ENCODE measurements at regions not wholly inside any gene's neighbourhood (a gene's known extent, or its start where the extent isn't known, plus 50 kb on each side); places are given as distances from the start of the nearest gene placed in this dataset.

DNA sequence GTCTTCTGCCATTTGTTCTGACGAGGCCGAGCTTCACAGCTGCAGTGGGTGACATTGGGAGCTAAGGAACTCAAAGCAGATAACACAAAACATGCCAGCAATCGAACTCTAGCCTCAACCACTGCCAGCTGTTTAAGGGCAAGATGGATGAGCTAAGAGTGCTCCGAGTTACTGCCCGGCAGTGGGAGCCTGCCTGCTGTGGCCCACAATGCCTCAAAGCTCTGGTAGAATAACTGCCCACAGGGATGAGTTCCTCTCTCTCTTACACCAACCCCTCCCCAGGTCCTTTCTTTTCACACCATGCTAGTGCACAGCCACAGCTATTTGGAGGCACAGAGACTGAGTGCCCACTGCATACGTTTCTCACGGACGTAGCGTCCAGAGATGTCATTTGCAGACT is 330.5 kb downstream of the FGF9 start:
- no peak for DNase-seq (ENCODE audit: low read depth in 2 of 2)

- no peak for DNase-seq (ENCODE audit: low read depth in 2 of 2)
Measured at GRCh38 chr13:22002893-22003292, 332.0 kb downstream of the FGF9 start.

DNA sequence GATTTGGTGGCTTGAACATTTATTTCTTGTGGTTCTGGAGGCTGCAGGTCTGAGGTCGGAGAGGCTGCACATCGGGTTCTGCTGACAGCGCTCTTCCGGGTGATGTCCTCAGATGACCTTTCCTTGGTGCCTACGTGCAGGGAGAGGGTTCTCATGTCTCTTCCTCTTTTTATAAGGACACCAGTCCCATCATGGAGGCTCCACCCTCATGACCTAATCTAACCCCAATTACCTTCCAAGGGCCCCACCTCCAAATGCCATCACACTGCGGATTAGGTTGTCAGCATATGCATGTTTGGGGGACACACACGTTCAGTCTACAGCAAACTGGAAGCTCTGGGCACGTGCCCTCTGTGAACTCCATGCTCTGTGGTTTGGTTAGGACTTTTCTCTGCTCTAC is 338.6 kb downstream of the FGF9 start:
- no peak for DNase-seq (ENCODE audit: low read depth in 2 of 2)

DNA sequence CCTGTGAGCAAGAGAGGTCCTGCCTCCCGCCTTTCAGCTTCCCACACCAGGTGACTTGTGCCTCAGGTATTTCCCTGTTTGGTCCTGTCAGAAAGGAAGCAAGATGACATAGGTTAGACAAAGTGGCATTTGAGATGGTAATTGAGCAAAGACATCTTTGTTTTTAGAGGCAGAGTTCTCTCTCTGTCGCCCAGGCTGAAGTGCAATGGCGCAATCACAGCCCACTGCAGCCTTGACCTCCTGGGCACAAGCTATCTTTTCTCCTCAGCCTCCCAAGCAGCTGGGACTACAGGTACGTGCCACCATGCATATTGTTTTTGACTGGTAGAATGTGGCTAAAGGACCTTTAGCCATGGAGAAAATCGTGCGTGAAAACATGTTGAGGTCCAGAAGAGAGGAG is 339.1 kb downstream of the FGF9 start:
- no peak for DNase-seq (ENCODE audit: low read depth in 2 of 2)

- DNase-seq (ENCODE audit: low read depth in 2 of 2), result no peak
Measured at GRCh38 chr13:22012686-22013085, 341.8 kb downstream of the FGF9 start.

DNA sequence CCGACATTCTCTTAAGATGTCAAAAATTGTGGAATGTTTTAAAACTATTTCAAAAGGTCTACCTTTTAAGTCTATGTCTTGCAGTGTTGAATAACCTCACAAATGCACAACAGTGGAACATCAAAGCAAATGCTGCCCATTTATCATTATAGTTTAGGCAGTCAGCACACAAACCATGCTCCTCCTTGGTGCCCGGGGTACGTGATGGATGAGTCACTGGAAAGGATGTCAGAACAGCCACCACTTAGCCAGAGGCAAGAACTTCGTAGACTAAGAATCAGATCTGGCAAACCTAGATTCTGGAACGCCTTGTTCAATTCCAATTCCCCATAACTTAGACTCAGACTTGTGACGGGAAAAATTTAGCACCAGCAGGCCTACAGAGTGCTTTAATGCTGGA is 343.6 kb downstream of the FGF9 start:
- DNase-seq (ENCODE audit: low read depth in 2 of 2), result no peak

DNA sequence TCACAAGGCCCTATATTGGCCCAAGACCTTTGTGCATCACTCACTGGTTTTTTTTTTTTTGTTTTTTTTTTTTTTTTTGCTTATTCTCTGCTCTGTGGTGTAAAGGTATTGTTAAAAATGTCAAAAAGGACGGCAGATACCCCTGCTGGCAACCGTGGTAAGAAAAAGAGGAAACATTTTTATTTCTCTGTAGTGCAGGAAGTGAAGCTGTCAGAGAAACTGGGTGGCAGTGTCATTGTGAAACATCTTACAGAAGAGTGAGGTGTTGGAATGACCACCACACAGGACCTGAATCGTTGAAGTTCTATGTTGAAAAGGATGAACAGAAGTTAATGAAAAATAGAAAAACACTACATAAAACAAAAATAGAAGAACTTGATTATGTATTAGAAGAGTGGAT is 346.4 kb downstream of the FGF9 start:
- DNase-seq (ENCODE audit: low read depth in 2 of 2), result no peak

DNA sequence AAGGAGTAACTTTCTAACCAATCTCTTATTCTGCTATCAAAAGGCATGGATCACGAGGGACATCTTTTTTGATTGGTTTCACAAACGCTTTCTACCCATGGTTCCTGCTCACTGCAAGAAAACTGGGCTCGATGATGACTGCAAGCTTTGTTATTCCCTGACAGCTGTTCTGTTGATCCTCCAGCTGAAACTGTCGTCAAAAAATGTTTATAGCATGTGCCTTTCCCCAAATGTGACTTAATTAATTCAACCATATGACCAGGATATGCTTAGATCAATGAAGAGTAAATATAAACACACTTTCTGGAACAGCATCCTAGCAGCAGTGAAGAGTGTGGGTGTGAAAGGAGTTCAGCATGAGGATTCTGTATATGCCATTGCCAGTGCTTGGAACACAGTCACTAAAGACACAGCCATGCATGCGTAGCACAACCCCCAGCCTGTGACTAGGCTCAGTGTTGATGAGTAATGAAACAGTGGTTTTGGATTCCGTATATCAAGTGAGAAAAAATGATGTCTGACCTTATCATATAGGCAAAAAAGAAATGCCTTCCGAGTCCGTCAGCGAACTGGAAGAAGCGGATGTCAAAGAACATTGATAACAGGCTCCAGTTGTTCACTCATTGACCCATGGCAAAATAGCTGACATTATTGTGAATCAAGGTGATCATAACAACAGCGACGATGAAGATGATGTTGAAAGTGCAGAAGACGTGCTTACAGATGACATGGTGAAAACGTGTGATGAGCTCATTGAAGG is 347.4 kb downstream of the FGF9 start:
- no peak for DNase-seq (ENCODE audit: low read depth in 2 of 2)

DNA sequence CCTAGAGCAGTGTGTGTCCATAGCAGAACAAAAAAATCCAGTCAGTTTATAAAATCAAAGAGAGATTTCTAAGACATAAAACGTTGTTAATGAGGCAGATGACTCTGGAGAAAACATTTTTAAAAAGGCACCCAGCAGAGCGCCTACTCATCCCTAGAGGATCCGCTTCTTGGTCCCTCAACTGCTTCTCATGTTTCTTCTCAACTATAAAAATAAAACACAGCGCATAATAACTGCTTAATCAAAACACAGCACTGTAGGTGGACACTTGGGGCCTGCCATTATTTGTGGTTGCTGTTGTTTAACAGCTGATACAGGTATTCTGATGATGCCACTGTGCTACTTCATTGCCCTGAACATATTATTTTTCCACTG is 347.9 kb downstream of the FGF9 start:
- no peak for DNase-seq (ENCODE audit: low read depth in 2 of 2)

DNA sequence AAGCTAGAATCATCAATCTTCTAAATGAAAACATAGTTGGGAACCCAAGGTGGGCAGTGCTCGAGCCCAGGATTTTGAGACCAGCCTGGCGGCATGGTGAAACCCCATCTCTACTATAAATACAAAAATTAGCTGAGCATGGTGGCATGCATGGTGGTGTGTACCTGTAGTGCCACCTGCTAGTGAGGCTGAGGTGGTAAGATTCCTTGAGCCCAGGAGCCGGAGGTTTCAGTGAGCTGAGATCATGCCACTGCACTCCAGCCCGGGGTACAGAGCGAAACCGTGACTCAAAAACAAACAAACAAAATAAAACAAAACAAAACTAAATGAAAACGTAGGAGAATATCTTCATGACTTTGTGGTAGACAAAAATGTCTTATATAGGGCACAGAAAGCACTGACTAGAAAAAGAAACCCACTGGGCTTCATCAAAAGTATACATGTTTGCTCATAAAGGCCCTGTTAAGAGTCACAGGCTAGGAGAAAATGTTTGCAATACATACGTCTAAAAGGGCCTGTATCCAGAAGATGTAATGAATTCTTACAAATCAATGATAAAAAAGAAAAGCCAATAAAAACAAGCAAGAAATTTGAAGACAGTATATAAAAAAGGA is 353.6 kb downstream of the FGF9 start:
- no peak for DNase-seq (ENCODE audit: low read depth in 2 of 2)

DNA sequence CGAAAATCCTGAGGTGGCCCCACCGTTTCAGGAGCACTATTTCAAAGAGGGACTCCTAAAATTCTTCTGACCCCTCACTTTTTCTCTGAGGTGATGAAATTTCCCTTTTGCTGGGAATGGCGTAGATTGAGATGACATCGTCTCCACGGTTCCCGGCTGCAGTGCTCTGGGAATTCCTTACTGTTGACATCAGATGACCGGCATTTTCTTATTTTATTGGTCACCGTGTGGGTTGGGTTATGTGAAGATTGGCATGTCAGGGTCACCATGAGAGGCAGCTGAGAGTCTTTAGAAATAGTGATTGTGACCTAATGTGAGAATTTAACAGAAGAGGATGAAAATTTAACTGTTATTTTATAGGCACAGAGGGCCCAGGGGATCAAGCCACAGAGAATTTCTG is 356.7 kb downstream of the FGF9 start:
- no peak for DNase-seq (ENCODE audit: low read depth in 2 of 2)

DNA sequence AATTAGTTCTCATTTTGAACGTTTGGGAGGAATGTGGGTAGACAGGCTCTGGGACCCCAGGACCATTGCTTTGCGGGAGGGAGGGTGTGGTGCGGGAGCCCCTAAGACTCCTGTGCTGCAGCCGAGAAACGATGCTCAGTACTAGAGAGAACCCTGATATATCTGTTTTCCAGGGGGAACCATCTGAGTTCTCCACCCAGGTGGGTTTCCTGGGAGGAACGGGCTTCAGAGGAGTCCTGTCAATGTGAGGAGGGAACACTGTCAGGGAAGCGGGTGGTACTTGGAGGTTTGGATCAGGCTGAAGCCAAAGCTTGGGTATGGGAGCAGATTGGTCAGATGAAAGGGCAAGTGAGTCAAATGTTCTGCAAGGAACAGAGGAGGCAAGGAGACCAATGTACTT is 358.0 kb downstream of the FGF9 start:
- DNase-seq (ENCODE audit: low read depth in 2 of 2), result no peak

DNA sequence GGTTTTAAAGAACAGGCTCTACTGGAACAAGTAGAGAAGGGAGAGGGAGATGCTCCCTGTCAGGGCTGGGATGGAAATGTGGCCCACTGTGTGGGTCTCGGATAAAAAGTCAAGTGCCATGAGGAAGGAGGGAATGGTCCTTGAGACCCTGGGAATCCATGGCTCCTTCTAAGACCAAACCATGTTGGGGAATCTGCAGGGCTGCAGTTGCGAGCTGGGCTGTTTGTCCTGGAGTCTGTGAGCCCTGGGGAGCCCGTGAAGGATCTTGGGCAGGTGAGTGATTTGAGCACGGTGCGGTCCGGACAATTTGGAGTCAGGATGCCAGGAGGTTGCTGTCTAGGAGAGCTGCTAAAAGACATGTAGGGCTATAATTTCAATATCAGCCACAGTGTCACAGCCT is 359.4 kb downstream of the FGF9 start:
- DNase-seq (ENCODE audit: low read depth in 2 of 2), result no peak

DNA sequence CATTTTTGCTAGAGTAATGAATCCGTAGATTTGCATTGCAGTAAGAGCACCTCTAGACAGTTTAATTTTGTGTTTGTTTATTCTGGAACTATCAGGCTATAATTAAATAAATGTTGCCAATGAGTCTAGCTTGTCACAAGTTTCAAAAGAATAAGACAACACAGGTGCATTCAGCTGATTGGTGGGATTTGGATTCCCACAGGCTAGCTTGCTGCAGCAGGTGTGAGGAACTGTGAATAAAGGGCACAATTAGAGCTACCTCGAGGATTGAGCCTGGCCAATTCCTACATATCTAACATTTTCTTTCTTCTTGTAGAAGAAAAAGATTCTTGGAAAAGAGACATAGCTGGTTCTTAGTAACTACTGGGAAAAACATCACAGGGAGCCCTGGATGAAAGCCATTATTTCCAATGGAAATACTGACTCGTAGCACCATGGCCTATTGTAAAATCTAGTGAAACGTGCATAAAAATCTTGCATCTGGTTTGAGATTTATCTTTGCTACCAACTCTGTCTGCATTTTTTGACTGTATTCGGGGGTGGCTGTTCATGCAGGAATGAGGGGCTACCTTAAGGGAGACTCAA is 360.9 kb downstream of the FGF9 start:
- DNase-seq (ENCODE audit: low read depth in 2 of 2), result no peak

- DNase-seq (ENCODE audit: low read depth in 2 of 2), result no peak
Measured at GRCh38 chr13:22032905-22033304, 362.0 kb downstream of the FGF9 start.

GRCh38 chr13:22039961-22040360 is 369.1 kb downstream of the FGF9 start:
- DNase-seq (ENCODE audit: low read depth in 2 of 2), result no peak

DNA sequence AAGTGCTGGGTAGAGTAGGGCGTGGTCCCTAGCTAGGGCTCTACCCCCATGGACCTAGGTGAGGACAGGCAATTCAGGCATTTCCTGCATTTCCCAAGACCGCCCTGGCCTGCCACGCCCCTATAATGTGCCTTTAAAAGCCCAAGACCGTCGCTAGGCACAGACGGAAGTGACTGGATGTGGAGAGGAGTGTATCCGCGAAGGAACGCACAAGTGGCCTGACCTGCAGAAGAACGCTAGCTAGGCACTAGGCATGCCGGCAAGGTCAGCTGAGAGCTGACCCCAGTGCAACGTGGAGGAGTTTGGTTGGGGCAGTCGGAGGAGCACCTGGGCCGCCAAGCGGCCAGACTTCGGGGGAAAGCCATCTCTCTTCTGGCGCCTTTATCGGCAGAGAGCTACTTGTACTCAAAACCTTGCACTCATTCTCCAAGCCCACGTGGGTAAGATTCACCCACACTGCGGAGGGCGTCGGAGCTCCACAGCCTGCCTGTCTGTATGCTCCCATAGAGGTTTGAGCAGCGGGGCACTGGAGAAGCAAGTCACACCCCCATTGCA is 370.0 kb downstream of the FGF9 start:
- no peak for DNase-seq (ENCODE audit: low read depth in 2 of 2)

DNA sequence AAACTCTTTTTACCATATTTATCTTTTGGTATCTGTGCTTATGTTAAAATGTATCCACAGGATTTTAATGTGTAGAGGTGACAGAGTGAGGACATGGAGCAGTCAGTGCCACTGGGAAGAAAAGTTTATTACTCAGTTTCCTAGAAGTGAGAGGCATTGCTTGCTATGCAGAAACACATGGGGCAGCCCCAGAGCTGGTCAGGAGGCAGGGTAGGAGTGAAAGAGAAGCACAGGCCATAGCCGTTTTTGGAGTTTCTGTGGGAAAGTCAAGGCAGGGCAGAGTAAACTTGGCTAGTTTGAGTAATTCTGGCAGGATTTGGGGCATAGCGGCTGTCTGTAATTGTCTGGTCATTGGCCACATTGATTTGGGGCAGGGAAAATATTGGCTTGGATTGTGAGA is 370.9 kb downstream of the FGF9 start:
- DNase-seq (ENCODE audit: low read depth in 2 of 2), result no peak

GRCh38 chr13:22047082-22047784 is 376.4 kb downstream of the FGF9 start:
- DNase-seq (ENCODE audit: low read depth in 2 of 2), result no peak

GRCh38 chr13:22047785-22048104 is 376.9 kb downstream of the FGF9 start:
- no peak for DNase-seq (ENCODE audit: low read depth in 2 of 2)

DNA sequence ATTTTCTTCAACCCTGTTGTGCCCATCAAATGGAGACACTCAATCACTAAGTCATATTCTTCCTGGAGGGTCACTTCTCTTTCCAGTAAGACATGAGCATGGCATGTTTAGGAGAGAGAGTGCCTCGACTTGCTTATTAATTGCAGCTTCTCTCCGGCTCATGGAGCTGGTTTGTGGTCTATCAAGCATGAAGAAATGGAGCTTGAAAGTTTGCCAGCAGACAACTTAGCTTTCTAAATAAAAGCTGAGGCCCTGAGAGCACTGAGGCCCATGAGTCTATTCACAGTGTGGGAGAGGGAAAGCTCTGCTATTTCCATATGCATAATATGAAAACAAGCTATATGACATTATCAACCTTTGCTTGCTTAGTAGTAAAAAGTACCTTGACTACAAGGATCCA is 378.5 kb downstream of the FGF9 start:
- DNase-seq (ENCODE audit: low read depth in 2 of 2), result no peak

- DNase-seq (ENCODE audit: low read depth in 2 of 2), result no peak
Measured at GRCh38 chr13:22050951-22051563, 380.2 kb downstream of the FGF9 start.
